HUES6 (cell line): ENCODE measurements at regions not wholly inside any gene's neighbourhood (a gene's known extent, or its start where the extent isn't known, plus 50 kb on each side); places are given as distances from the start of the nearest gene placed in this dataset.

Experiments used
- H3K27ac ChIP-seq: 2 replicates; pipeline ENCODE4 v1.7.0; 2013; ENCODE audit warnings: low read depth, mild to moderate bottlenecking, low read length, inconsistent platforms
- H3K27me3 ChIP-seq: 2 replicates; pipeline ENCODE4 v1.6.1; 2013; ENCODE audit warnings: low read length; ENCODE audit not compliant: control insufficient read depth, insufficient read depth
- H3K36me3 ChIP-seq: 2 replicates; pipeline ENCODE4 v1.6.1; 2013; ENCODE audit warnings: low read length; ENCODE audit not compliant: control insufficient read depth, insufficient read depth
- H3K4me1 ChIP-seq: 2 replicates; pipeline ENCODE4 v1.6.1; 2013; ENCODE audit warnings: low read length; ENCODE audit not compliant: control insufficient read depth, insufficient read depth
- H3K4me3 ChIP-seq: 2 replicates; pipeline ENCODE4 v1.5.1; 2013; ENCODE audit warnings: low read depth, low read length
- H3K9ac ChIP-seq: one replicate; pipeline ENCODE4 v1.6.1; 2013; ENCODE audit warnings: mild to moderate bottlenecking, low read length
- H3K9me3 ChIP-seq: 2 replicates; pipeline ENCODE4 v1.6.1; 2013; ENCODE audit warnings: low read depth, low read length; ENCODE audit not compliant: control insufficient read depth, insufficient read depth

GRCh38 chr4:18686338-18687037 is 664.9 kb upstream of the LCORL start:
- Histone ChIP-seq H3K27me3 (no peaks in the 10 kb centered on the region), H3K4me3 (no peak overlapping the region), H3K36me3 (no peaks in the 10 kb centered on the region; the same call in 1 of the 2 replicates), H3K27ac (no peak overlapping the region), H3K4me1 (peaks cover 18% of the 10 kb centered on the region), H3K9ac (no peak overlapping the region), H3K9me3 (peaks cover 12% of the 10 kb centered on the region; the same call in 1 of the 2 replicates)

GRCh38 chr4:18684932-18685331 is 663.4 kb upstream of the LCORL start:
- no peaks in the 10 kb centered on the region for H3K27me3 ChIP-seq
- no peak overlapping the region for H3K9ac ChIP-seq
- no peak overlapping the region for H3K27ac ChIP-seq
- no peak overlapping the region for H3K4me3 ChIP-seq
- H3K36me3 ChIP-seq, result no peaks in the 10 kb centered on the region; the same call in 1 of the 2 replicates
- peaks cover 6% of the 10 kb centered on the region for H3K4me1 ChIP-seq
- H3K9me3 ChIP-seq, result peaks cover 12% of the 10 kb centered on the region; the same call in 1 of the 2 replicates

- Histone ChIP-seq H3K27me3 (no peaks in the 10 kb centered on the region), H3K4me3 (no peak overlapping the region), H3K4me1 (no peaks in the 10 kb centered on the region), H3K36me3 (no peaks in the 10 kb centered on the region), H3K27ac (no peak overlapping the region), H3K9ac (no peak overlapping the region), H3K9me3 (no peaks in the 10 kb centered on the region)
These were observed 655.0 kb upstream of the LCORL start for GRCh38 chr4:18676526-18676915.

GRCh38 chr4:18675586-18676525 is 654.3 kb upstream of the LCORL start:
- Histone ChIP-seq H3K27me3 (no peaks in the 10 kb centered on the region), H3K4me1 (no peaks in the 10 kb centered on the region), H3K9me3 (no peaks in the 10 kb centered on the region), H3K27ac (no peak overlapping the region), H3K9ac (no peak overlapping the region), H3K4me3 (no peak overlapping the region), H3K36me3 (no peaks in the 10 kb centered on the region)

GRCh38 chr4:18670034-18670433 is 648.5 kb upstream of the LCORL start:
- no peaks in the 10 kb centered on the region for H3K4me1 ChIP-seq
- no peaks in the 10 kb centered on the region for H3K27me3 ChIP-seq
- H3K36me3 ChIP-seq, result no peaks in the 10 kb centered on the region
- no peak overlapping the region for H3K4me3 ChIP-seq
- H3K27ac ChIP-seq, result no peak overlapping the region
- H3K9me3 ChIP-seq, result peaks cover 5% of the 10 kb centered on the region
- no peak overlapping the region for H3K9ac ChIP-seq

- no peak overlapping the region for H3K4me3 ChIP-seq
- H3K9ac ChIP-seq, result no peak overlapping the region
- H3K27me3 ChIP-seq, result no peaks in the 10 kb centered on the region
- no peaks in the 10 kb centered on the region for H3K36me3 ChIP-seq
- H3K4me1 ChIP-seq, result no peaks in the 10 kb centered on the region
- H3K27ac ChIP-seq, result no peak overlapping the region
- H3K9me3 ChIP-seq, result peaks cover 5% of the 10 kb centered on the region
These were observed 647.8 kb upstream of the LCORL start for GRCh38 chr4:18669390-18669789.

- Histone ChIP-seq H3K4me1 (no peaks in the 10 kb centered on the region), H3K9me3 (peaks cover 5% of the 10 kb centered on the region), H3K4me3 (no peak overlapping the region), H3K27ac (no peak overlapping the region), H3K27me3 (no peaks in the 10 kb centered on the region), H3K36me3 (no peaks in the 10 kb centered on the region), H3K9ac (no peak overlapping the region)
These were observed 644.8 kb upstream of the LCORL start for GRCh38 chr4:18666322-18666721.

GRCh38 chr4:18664171-18664570 is 642.6 kb upstream of the LCORL start:
- no peaks in the 10 kb centered on the region for H3K27me3 ChIP-seq
- no peak overlapping the region for H3K4me3 ChIP-seq
- no peak overlapping the region for H3K27ac ChIP-seq
- no peak overlapping the region for H3K9ac ChIP-seq
- H3K4me1 ChIP-seq, result no peaks in the 10 kb centered on the region
- no peaks in the 10 kb centered on the region for H3K9me3 ChIP-seq
- no peaks in the 10 kb centered on the region for H3K36me3 ChIP-seq

- Histone ChIP-seq H3K4me1 (peaks cover 3% of the 10 kb centered on the region; the same call in 1 of the 2 replicates), H3K27me3 (no peaks in the 10 kb centered on the region), H3K4me3 (no peak overlapping the region), H3K27ac (no peak overlapping the region), H3K9ac (no peak overlapping the region), H3K9me3 (peaks cover 9% of the 10 kb centered on the region; the same call in 1 of the 2 replicates), H3K36me3 (no peaks in the 10 kb centered on the region)
These were observed 623.8 kb upstream of the LCORL start for GRCh38 chr4:18645351-18645750.

- Histone ChIP-seq H3K4me3 (no peak overlapping the region), H3K9ac (no peak overlapping the region), H3K9me3 (no peaks in the 10 kb centered on the region), H3K27me3 (no peaks in the 10 kb centered on the region), H3K36me3 (no peaks in the 10 kb centered on the region), H3K4me1 (peaks cover 6% of the 10 kb centered on the region), H3K27ac (no peak overlapping the region)
These were observed 619.8 kb upstream of the LCORL start for GRCh38 chr4:18641334-18641733.

GRCh38 chr4:18638031-18638430 is 616.5 kb upstream of the LCORL start:
- Histone ChIP-seq H3K36me3 (no peaks in the 10 kb centered on the region), H3K27me3 (no peaks in the 10 kb centered on the region), H3K4me3 (no peak overlapping the region), H3K9ac (no peak overlapping the region), H3K27ac (no peak overlapping the region), H3K9me3 (no peaks in the 10 kb centered on the region), H3K4me1 (peaks cover 3% of the 10 kb centered on the region; the same call in 1 of the 2 replicates)
